ENCODE measurements at regions not wholly inside any gene's neighbourhood (a gene's known extent, or its start where the extent isn't known, plus 50 kb on each side); places are given as distances from the start of the nearest gene placed in this dataset.

DNA sequence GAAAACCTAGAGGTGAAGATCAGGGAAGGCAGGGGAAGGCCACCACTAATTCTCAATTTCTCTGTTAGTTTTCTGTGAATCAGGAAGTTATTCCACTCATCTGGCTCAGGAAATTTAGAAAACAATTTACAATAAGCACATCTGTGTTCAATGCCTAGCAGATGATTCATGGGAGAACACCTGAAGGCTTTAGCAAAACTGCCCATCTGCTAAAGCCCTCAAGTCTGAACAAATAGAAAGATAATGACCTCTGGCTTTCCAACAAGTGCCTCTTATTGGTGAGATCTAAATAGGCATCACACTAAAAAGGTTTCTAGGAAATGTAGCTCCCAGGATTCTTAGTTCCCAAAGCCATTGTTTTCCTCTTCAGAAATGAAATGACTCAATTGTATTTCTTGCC lies 122.1 kb upstream of the GNPDA2 start:
- H3K27me3 Mint-ChIP-seq = no peaks in the 10 kb centered on the region
- ChIA-PET CTCF (no interaction called here), POLR2A (no interaction called here)
- intact Hi-C loops (cut with micrococcal nuclease) = no loop called here
- H3K4me1 Mint-ChIP-seq = no peaks in the 10 kb centered on the region
- H3K36me3 Mint-ChIP-seq (ENCODE audit: low read depth) = no peaks in the 10 kb centered on the region
- DNase-seq (no peak), ATAC-seq (ENCODE audit: low read depth) (no peak)
- H3K4me3 Mint-ChIP-seq = no peak overlapping the region
- H3K27ac Mint-ChIP-seq = no peak overlapping the region
- H3K9me3 Mint-ChIP-seq = peaks cover 5% of the 10 kb centered on the region
- TF ChIP-seq, protein P1, sequence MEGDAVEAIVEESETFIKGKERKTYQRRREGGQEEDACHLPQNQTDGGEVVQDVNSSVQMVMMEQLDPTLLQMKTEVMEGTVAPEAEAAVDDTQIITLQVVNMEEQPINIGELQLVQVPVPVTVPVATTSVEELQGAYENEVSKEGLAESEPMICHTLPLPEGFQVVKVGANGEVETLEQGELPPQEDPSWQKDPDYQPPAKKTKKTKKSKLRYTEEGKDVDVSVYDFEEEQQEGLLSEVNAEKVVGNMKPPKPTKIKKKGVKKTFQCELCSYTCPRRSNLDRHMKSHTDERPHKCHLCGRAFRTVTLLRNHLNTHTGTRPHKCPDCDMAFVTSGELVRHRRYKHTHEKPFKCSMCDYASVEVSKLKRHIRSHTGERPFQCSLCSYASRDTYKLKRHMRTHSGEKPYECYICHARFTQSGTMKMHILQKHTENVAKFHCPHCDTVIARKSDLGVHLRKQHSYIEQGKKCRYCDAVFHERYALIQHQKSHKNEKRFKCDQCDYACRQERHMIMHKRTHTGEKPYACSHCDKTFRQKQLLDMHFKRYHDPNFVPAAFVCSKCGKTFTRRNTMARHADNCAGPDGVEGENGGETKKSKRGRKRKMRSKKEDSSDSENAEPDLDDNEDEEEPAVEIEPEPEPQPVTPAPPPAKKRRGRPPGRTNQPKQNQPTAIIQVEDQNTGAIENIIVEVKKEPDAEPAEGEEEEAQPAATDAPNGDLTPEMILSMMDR (IDR thresholded peaks at IDR 0.05) = no peak

DNA sequence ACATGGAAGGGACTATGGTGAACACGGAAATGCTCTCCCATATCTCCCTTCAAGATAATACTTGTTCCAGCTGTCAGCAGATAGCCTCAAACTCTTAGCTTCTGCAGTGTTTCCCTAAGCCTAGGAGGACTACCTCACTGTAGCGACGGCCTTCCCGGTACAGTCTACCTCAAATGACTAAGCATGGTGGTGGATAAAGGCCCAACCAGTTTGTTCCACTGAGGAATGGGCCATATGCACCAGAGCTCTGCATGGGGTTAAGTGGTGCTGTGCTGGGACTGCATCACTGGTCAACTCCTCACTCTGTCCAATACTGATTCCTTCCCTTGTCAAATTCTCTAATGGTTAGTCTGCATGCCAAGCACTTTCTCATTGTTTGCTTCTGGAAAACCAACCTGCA lies 119.6 kb upstream of the GNPDA2 start:
- Mint-ChIP-seq H3K27ac (no peak overlapping the region), H3K36me3 (ENCODE audit: low read depth) (no peaks in the 10 kb centered on the region), H3K4me1 (no peaks in the 10 kb centered on the region), H3K9me3 (no peaks in the 10 kb centered on the region), H3K4me3 (no peak overlapping the region), H3K27me3 (no peaks in the 10 kb centered on the region)
- ATAC-seq (ENCODE audit: low read depth) (no peak), DNase-seq (no peak)
- TF ChIP-seq, protein P1 (IDR thresholded peaks at IDR 0.05) = no peak
- POLR2A ChIA-PET = no interaction called here
- intact Hi-C loops (cut with micrococcal nuclease) = no loop called here
- CTCF ChIA-PET = no interaction called here

DNA sequence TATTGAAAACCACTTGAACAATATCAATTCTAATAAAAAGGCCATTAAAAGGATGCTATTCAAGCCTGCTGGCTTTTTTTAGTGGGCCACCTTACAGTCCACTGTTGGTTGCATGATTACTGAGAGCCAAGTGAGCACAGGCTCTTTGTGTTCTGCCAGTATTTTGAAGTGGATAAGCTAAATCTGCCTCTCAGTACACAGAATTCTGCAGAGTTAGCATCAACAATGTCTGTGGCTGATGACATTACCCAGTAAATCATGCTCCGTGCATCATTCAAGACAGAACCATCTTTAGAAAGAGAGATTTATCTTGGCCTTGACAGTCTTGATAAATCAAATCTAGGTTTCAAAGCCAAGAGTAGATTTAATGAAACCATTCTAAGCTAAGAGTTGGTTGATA lies 119.0 kb upstream of the GNPDA2 start:
- ChIA-PET POLR2A (no interaction called here), CTCF (no interaction called here)
- Mint-ChIP-seq H3K4me3 (no peak overlapping the region), H3K9me3 (no peaks in the 10 kb centered on the region), H3K27me3 (no peaks in the 10 kb centered on the region), H3K36me3 (ENCODE audit: low read depth) (no peaks in the 10 kb centered on the region), H3K27ac (no peak overlapping the region), H3K4me1 (no peaks in the 10 kb centered on the region)
- ATAC-seq (ENCODE audit: low read depth) (no peak), DNase-seq (no peak)
- intact Hi-C loops (cut with micrococcal nuclease) = no loop called here
- TF ChIP-seq, protein P1 (IDR thresholded peaks at IDR 0.05) = no peak

DNA sequence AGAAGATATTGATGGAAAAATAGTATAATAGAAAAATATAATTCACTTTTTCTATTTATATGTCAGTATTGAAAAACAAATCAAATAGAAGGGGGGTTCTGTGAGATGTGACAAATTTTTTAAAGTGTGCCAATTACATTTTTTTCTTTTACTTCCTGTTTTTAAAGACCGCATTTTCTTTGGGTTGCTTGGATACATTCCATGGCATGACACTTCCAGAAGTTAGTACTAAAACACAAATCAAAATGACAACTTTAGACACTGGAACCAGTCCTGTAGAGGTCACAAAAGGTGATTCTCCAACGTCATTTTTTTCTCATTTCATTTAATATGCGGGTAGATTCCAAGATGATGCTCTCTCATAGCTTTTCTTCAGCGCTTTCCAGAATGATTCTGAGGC lies 116.2 kb upstream of the GNPDA2 start:
- DNase-seq = no peak
- no peak for ATAC-seq (ENCODE audit: low read depth)
- H3K4me3 Mint-ChIP-seq = no peak overlapping the region
- ChIA-PET CTCF (no interaction called here), POLR2A (no interaction called here)
- H3K4me1 Mint-ChIP-seq = no peaks in the 10 kb centered on the region
- no peaks in the 10 kb centered on the region for H3K9me3 Mint-ChIP-seq
- H3K27ac Mint-ChIP-seq = no peak overlapping the region
- intact Hi-C loops (cut with micrococcal nuclease) = no loop called here
- TF ChIP-seq, protein P1 (IDR thresholded peaks at IDR 0.05) = no peak
- H3K27me3 Mint-ChIP-seq = no peaks in the 10 kb centered on the region
- no peaks in the 10 kb centered on the region for H3K36me3 Mint-ChIP-seq (ENCODE audit: low read depth)

DNA sequence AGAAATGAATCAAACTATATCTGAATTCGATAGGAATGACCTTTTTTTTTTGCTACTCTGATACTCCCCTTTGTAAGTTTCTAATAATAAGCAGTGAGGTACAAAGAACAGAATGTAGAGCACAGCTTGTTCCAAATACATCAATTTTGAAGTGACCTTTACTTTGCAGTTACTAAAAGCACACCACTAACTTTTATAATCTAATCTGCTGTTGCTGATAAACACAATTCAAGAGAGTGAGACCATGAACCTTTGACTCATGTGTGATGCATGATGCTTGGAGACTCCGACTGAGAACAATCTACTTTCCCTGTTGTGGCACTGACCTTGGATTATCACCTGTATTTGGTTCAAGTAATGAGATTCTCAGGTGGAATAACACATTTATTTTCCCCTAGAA lies 91.6 kb upstream of the GNPDA2 start:
- peaks cover 1% of the 10 kb centered on the region for H3K27me3 Mint-ChIP-seq
- CTCF ChIA-PET = no interaction called here
- ATAC-seq (ENCODE audit: low read depth) (no peak), DNase-seq (no peak)
- TF ChIP-seq, protein P1 (IDR thresholded peaks at IDR 0.05) = no peak
- no peaks in the 10 kb centered on the region for H3K36me3 Mint-ChIP-seq (ENCODE audit: low read depth)
- POLR2A ChIA-PET = no interaction called here
- peaks cover 2% of the 10 kb centered on the region for H3K9me3 Mint-ChIP-seq
- intact Hi-C loops (cut with micrococcal nuclease) = no loop called here
- no peaks in the 10 kb centered on the region for H3K4me1 Mint-ChIP-seq
- H3K27ac Mint-ChIP-seq = no peak overlapping the region
- no peak overlapping the region for H3K4me3 Mint-ChIP-seq
